ENCODE measurements at regions not wholly inside any gene's neighbourhood (a gene's known extent, or its start where the extent isn't known, plus 50 kb on each side); places are given as distances from the start of the nearest gene placed in this dataset.

- no peaks in the 10 kb centered on the region for H3K9me3 Mint-ChIP-seq (ENCODE audit: unreplicated experiment)
- no peak overlapping the region for H3K4me3 Mint-ChIP-seq (ENCODE audit: unreplicated experiment)
- no peaks in the 10 kb centered on the region for H3K4me1 Mint-ChIP-seq (ENCODE audit: low read depth, unreplicated experiment)
- H3K36me3 Mint-ChIP-seq (ENCODE audit: unreplicated experiment) = peaks cover 5% of the 10 kb centered on the region
- no peak for DNase-seq
- peaks cover 2% of the 10 kb centered on the region for H3K27me3 Mint-ChIP-seq (ENCODE audit: unreplicated experiment)
- H3K27ac Mint-ChIP-seq (ENCODE audit: unreplicated experiment) = no peak overlapping the region
- TF ChIP-seq, protein P1, sequence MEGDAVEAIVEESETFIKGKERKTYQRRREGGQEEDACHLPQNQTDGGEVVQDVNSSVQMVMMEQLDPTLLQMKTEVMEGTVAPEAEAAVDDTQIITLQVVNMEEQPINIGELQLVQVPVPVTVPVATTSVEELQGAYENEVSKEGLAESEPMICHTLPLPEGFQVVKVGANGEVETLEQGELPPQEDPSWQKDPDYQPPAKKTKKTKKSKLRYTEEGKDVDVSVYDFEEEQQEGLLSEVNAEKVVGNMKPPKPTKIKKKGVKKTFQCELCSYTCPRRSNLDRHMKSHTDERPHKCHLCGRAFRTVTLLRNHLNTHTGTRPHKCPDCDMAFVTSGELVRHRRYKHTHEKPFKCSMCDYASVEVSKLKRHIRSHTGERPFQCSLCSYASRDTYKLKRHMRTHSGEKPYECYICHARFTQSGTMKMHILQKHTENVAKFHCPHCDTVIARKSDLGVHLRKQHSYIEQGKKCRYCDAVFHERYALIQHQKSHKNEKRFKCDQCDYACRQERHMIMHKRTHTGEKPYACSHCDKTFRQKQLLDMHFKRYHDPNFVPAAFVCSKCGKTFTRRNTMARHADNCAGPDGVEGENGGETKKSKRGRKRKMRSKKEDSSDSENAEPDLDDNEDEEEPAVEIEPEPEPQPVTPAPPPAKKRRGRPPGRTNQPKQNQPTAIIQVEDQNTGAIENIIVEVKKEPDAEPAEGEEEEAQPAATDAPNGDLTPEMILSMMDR (IDR thresholded peaks at IDR 0.05; ENCODE audit: partially characterized antibody, unreplicated experiment) = no peak
Measured at GRCh38 chr2:217302856-217303255, 443.0 kb upstream of the TNP1 start.

DNA sequence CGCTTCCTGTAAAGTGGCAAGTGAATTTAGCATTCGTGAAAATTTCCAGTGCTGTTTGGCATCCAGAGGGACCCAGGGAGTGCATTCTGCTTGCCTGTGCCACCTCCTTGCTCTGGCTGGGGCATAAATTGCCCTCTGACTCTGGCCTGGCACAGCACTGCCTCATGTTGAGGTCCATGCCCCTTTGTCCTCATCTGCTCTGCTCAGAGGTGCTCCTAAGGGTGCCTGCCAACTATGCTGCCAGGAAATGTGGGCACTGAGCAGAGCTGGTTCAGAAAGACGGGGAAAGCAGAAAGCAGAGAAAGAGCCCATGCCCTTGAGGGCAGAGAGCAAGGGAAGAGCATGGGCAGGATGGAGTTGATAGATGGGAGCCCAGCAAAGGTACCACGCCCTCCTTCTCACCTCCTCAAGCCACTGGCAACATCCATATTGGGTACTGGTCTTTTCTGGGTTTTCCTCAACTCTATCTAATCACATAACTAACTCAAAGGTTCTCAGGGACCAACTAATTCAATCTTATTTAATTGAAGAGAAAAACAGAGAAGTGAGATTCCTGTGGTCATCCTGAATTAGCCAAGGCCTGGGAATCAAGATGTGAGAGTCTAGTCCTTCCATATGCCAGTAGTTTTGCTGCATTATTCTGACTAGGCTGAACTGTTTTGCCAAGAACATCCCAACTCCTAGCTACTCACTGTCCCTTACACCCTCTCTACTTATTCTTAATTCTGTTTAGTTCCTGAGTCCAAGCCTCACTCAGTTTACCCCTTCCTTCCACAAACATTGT lies 441.5 kb upstream of the TNP1 start:
- Mint-ChIP-seq H3K9me3 (ENCODE audit: unreplicated experiment) (no peaks in the 10 kb centered on the region), H3K4me3 (ENCODE audit: unreplicated experiment) (no peak overlapping the region), H3K27ac (ENCODE audit: unreplicated experiment) (no peak overlapping the region), H3K4me1 (ENCODE audit: low read depth, unreplicated experiment) (no peaks in the 10 kb centered on the region), H3K27me3 (ENCODE audit: unreplicated experiment) (peaks cover 2% of the 10 kb centered on the region), H3K36me3 (ENCODE audit: unreplicated experiment) (peaks cover 6% of the 10 kb centered on the region)
- no peak for DNase-seq
- TF ChIP-seq, protein P1 (IDR thresholded peaks at IDR 0.05; ENCODE audit: partially characterized antibody, unreplicated experiment) = no peak

DNA sequence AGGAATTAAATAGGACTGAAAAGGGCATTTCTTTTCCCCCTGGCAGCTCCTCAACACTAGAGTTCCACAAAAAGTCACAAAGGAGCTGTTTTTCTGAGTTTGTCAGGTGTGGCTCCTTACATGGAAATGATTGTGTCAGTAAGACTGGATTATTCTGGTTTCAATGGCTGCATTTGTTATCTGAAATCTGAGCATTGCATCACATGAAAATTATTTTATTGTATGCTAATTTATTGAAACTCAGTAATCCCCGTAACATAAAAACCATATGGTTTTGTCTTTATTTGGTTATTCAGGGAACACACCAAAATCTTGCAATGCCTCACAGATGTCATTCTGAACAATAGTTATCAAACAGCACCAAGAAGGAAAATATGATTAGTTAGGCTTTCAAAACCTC lies 439.7 kb upstream of the TNP1 start:
- H3K27ac Mint-ChIP-seq (ENCODE audit: unreplicated experiment) = no peak overlapping the region
- H3K9me3 Mint-ChIP-seq (ENCODE audit: unreplicated experiment) = no peaks in the 10 kb centered on the region
- peaks cover 6% of the 10 kb centered on the region for H3K36me3 Mint-ChIP-seq (ENCODE audit: unreplicated experiment)
- peaks cover 2% of the 10 kb centered on the region for H3K27me3 Mint-ChIP-seq (ENCODE audit: unreplicated experiment)
- no peak overlapping the region for H3K4me3 Mint-ChIP-seq (ENCODE audit: unreplicated experiment)
- no peak for DNase-seq
- H3K4me1 Mint-ChIP-seq (ENCODE audit: low read depth, unreplicated experiment) = no peaks in the 10 kb centered on the region
- TF ChIP-seq, protein P1 (IDR thresholded peaks at IDR 0.05; ENCODE audit: partially characterized antibody, unreplicated experiment) = no peak

DNA sequence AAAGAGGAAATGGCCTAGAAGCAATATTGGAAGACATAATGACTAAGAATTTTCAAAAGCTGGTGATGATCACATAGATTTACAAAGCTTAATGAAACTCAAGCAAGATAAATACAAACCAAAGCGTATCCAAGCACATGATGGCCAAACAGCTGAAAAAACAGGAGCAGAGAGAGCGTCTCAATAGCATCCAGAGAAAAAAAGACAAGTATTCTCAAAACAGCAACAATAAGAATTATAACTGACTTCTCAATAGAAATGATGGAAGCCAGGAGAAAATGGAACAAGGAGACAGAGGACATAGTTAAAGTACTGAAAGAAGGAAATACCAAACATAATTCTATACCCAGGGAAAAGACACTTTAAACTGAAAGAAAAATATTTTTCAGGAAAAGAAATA lies 437.2 kb upstream of the TNP1 start:
- Mint-ChIP-seq H3K27ac (ENCODE audit: unreplicated experiment) (no peak overlapping the region), H3K4me1 (ENCODE audit: low read depth, unreplicated experiment) (no peaks in the 10 kb centered on the region), H3K4me3 (ENCODE audit: unreplicated experiment) (no peak overlapping the region), H3K27me3 (ENCODE audit: unreplicated experiment) (peaks cover 4% of the 10 kb centered on the region), H3K9me3 (ENCODE audit: unreplicated experiment) (no peaks in the 10 kb centered on the region), H3K36me3 (ENCODE audit: unreplicated experiment) (peaks cover 6% of the 10 kb centered on the region)
- DNase-seq = no peak
- TF ChIP-seq, protein P1 (IDR thresholded peaks at IDR 0.05; ENCODE audit: partially characterized antibody, unreplicated experiment) = no peak

- no peak for DNase-seq
- no peak overlapping the region for H3K4me3 Mint-ChIP-seq (ENCODE audit: unreplicated experiment)
- TF ChIP-seq, protein P1 (IDR thresholded peaks at IDR 0.05; ENCODE audit: partially characterized antibody, unreplicated experiment) = no peak
- H3K4me1 Mint-ChIP-seq (ENCODE audit: low read depth, unreplicated experiment) = peaks cover 5% of the 10 kb centered on the region
- peaks cover 6% of the 10 kb centered on the region for H3K36me3 Mint-ChIP-seq (ENCODE audit: unreplicated experiment)
- H3K27ac Mint-ChIP-seq (ENCODE audit: unreplicated experiment) = no peak overlapping the region
- H3K9me3 Mint-ChIP-seq (ENCODE audit: unreplicated experiment) = no peaks in the 10 kb centered on the region
- H3K27me3 Mint-ChIP-seq (ENCODE audit: unreplicated experiment) = peaks cover 4% of the 10 kb centered on the region
Measured at GRCh38 chr2:217294818-217295217, 435.0 kb upstream of the TNP1 start.

All from glutamatergic neuron (in vitro differentiated cells).